HAP-1 (cell line): ENCODE measurements at regions not wholly inside any gene's neighbourhood (a gene's known extent, or its start where the extent isn't known, plus 50 kb on each side); places are given as distances from the start of the nearest gene placed in this dataset.

Experiments
- DNase-seq, 2 experiments: peaks; one replicate each; pipeline ENCODE4 v3.0.0-alpha.2; 2016 to 2020; ENCODE audit warnings: low spot score in 2 of 2
- H3K27me3 ChIP-seq: fragments of 250-450 bp; sonication (Bioruptor Pico); 2 replicates; pipeline ENCODE4 v1.5.1; 2020; ENCODE audit warnings: low read depth, mild to moderate bottlenecking, moderate library complexity
- H3K36me3 ChIP-seq: fragments of 250-450 bp; sonication (Bioruptor Pico); replicated peaks from 2 replicates; pipeline ENCODE4 v1.5.1; 2020; ENCODE audit warnings: mild to moderate bottlenecking
- H3K4me1 ChIP-seq: fragments of 250-450 bp; sonication (Bioruptor Pico); 2 replicates; pipeline ENCODE4 v1.5.1; 2020; ENCODE audit warnings: mild to moderate bottlenecking
- H3K4me3 ChIP-seq: fragments of 250-450 bp; sonication (Bioruptor Pico); 2 replicates; pipeline ENCODE4 v1.5.1; 2020; ENCODE audit warnings: mild to moderate bottlenecking, moderate library complexity
- H3K9me3 ChIP-seq: fragments of 250-450 bp; sonication (Bioruptor Pico); 2 replicates; pipeline ENCODE4 v1.5.1; 2020; ENCODE audit warnings: mild to moderate bottlenecking, moderate library complexity
- in situ Hi-C: fragments of 300-500 bp; cut with MboI; formaldehyde crosslinking; loops from 3 replicates; pipeline ENCODE4 v1.14.3; 2020; ENCODE audit warnings: low sequenced_read_pairs, inconsistent platforms, mixed read lengths

- H3K9me3 ChIP-seq, result no peaks in the 10 kb centered on the region
- H3K36me3 ChIP-seq, result no peaks in the 10 kb centered on the region
- DNase-seq, result no peak
- in situ Hi-C loops, result loop anchor here (5.0 kb wide), 1 partner anchor 56 kb away; no protein-coding TSS in a partner anchor
- H3K4me3 ChIP-seq, result no peak overlapping the region
- H3K4me1 ChIP-seq, result no peaks in the 10 kb centered on the region
- no peaks in the 10 kb centered on the region for H3K27me3 ChIP-seq
Observed at GRCh38 chr7:130986261-130986690, 252.3 kb upstream of the KLF14 start.

DNA sequence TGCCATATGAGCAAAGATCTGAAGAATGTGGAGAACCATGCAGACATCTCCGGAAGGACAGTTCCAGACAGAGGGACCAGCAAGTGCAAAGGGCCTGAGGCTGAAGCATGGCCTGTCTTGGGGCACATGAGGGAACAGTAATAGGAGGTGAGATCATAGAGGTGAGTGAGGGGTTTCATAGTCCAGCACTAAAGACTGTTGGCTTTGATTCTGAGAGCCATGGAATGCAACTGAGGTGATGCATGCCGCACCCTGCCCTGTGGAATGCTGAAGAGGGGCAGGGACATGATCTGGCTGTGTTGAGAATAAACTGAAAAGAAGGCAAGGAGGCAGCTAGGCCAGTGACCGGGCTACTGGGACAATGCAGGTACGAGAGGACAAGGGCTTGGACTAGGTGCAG is 253.1 kb upstream of the KLF14 start:
- no peaks in the 10 kb centered on the region for H3K9me3 ChIP-seq
- no peak overlapping the region for H3K4me3 ChIP-seq
- H3K27me3 ChIP-seq, result no peaks in the 10 kb centered on the region
- no peak for DNase-seq
- no peaks in the 10 kb centered on the region for H3K36me3 ChIP-seq
- in situ Hi-C loops, result loop anchor here (5.0 kb wide), 1 partner anchor 55 kb away; no protein-coding TSS in a partner anchor
- no peaks in the 10 kb centered on the region for H3K4me1 ChIP-seq

DNA sequence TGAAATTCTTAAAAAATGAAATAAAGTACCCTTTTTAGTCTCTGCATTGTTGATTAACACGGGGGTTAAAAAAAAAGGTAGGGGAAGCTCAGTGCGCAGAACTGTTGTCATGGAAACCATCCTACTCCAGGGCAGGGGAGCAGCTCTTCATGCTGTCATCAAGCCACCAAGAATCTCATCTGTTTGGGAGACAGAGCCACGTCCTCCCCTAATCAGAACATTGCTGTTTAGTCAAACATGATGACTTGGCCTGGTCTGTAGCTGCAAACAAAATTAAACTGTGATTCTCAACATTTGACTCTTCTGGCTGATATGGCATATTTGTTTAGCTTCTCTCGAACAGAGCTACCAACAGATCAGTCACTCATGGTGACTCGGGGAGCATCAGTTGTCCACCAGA is 254.4 kb upstream of the KLF14 start:
- H3K36me3 ChIP-seq, result no peaks in the 10 kb centered on the region
- no peaks in the 10 kb centered on the region for H3K4me1 ChIP-seq
- no peaks in the 10 kb centered on the region for H3K27me3 ChIP-seq
- in situ Hi-C loops, result loop anchor here (5.0 kb wide), 1 partner anchor 54 kb away; no protein-coding TSS in a partner anchor
- no peak overlapping the region for H3K4me3 ChIP-seq
- DNase-seq, result no peak
- H3K9me3 ChIP-seq, result no peaks in the 10 kb centered on the region

DNA sequence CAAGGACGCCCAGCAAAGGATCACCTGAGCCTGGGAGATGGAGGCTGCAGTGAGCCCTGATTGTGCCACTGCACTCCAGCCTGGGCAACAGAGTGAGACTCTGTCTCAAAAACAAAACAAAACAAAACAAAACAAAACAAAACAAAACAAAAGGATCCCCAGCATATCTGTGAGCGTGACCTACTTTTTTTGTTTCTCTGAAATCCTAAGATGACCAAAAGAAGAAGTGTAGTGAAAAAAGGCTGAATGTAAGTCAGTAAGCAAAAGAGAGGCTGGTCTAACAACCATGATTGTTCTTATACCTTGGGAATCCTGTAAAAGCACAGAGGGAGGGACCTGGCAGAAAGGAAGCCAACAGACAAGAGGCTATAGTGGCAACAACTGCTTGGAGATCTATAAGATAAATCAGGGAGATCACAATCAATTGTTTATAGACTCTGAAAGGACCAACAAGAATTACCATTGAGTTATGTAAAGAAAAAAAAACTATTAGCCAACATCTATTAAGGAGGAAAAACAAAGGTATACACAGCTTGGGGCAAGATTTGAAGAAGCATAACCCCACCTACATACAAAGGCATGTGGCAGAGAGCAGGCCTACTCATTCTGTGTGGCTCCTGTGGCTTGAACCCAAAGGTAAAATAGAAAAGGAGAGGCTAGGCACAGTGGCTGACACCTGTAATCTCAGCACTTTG is 255.2 kb upstream of the KLF14 start:
- no peaks in the 10 kb centered on the region for H3K9me3 ChIP-seq
- DNase-seq, result no peak
- H3K36me3 ChIP-seq, result no peaks in the 10 kb centered on the region
- no peaks in the 10 kb centered on the region for H3K27me3 ChIP-seq
- in situ Hi-C loops, result loop anchor here (5.0 kb wide), 1 partner anchor 53 kb away; no protein-coding TSS in a partner anchor
- no peaks in the 10 kb centered on the region for H3K4me1 ChIP-seq
- H3K4me3 ChIP-seq, result no peak overlapping the region

DNA sequence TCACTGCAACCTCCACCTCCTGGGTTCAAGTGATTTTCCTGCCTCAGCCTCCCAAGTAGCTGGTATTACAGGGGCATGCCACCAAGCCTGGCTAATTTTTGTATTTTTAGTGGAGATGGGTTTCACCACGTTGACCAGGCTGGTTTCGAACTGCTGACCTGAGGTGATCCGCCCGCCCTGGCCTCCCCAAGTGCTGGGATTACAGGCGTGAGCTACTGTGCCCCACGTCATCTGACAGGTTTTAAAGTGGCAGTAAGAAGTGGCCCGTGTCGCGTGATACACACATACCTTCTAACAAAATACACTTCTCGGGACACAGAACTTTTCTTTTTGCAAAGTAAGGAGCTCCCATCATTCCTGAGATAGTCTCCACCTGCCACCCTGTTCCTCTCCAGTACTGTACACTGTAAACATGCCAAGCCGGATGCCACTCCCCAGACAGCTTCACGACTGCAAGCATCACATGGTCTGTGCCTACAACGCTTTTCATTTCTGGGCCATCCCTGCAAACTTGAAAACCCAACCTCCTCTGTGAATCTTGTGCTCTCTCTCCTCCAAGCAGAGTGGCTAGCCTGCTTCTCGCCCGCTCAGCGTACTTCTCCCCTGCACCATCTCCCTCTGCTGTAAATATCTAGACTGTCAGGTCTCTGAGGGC is 256.3 kb upstream of the KLF14 start:
- H3K27me3 ChIP-seq, result no peaks in the 10 kb centered on the region
- no peak overlapping the region for H3K4me3 ChIP-seq
- no peaks in the 10 kb centered on the region for H3K36me3 ChIP-seq
- no peak for DNase-seq
- no peaks in the 10 kb centered on the region for H3K9me3 ChIP-seq
- H3K4me1 ChIP-seq, result no peaks in the 10 kb centered on the region
- in situ Hi-C loops, result no loop called here

DNA sequence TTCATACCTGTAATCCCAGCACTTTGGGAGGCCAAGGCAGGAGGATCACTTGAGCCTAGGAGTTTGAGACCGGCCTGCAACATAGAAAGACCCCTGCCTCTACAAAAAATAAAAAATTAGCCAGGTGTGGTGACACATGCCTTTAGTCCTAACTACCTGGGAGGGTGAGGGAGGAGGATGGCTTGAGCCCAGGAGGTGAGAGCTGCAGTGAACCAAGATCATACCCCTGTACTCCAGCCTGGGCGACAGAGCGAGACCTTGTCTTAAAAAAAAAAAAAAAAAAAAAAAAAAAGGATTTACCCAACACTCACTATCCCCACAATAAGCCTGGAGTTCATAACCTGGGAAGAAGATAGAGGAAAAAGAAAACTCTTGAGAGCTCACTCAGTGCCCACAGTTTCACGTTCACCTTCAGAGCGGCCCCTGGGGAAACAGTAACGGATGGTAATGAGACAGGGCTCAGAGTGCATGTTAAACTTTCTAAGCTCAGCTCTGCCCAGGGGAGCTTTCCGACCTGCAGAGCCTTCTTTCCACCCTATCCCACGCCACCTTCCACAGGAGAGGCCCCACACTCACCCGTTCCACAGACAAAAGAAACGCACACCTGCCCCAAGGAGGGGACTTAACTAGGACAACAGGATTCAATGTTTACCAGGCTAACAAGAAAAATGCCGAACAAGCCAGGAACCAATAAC is 259.8 kb upstream of the KLF14 start:
- in situ Hi-C loops, result no loop called here
- Histone ChIP-seq H3K4me1 (no peaks in the 10 kb centered on the region), H3K4me3 (no peak overlapping the region)

DNA sequence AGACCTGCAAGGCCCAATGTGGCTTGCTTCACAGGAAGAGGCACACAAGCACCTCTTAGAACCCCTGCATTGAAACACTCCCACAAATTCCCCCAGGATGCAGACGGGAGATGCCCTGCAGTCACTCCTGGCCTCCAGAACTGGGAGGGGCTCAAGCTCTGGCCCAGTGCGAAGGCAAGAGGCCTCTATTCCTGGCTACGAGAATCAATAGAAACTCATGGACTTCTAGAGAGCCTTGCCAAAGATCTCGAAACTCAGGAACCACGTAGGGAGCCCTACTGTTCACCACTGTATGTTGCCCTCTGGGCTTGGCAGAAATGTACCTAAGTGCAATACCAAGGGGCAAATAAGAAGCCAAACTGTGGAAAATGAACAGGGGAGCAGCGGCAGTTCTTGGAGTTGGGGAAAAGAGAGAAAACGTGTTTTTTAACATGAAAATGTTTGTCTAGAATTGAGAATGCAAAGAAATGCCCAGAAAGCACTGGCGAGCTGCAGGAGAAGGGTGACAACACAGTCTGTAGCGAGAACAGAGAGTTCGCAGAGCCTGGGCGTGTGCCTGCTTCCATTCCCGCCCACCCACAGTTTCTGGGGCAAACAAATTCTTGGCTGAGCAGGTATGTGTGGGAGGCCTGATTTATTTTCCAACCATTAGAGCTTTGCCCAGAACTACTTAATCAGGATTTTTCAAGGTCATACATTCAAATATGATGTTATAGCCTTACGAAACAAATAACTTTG is 260.5 kb upstream of the KLF14 start:
- Histone ChIP-seq H3K9me3 (no peaks in the 10 kb centered on the region), H3K4me1 (no peaks in the 10 kb centered on the region), H3K27me3 (no peaks in the 10 kb centered on the region), H3K36me3 (no peaks in the 10 kb centered on the region), H3K4me3 (no peak overlapping the region)
- DNase-seq, result no peak
- in situ Hi-C loops, result no loop called here

More for the DNA sequence above, 259.8 kb upstream of the KLF14 start:
- H3K36me3 ChIP-seq, result no peaks in the 10 kb centered on the region
- H3K27me3 ChIP-seq, result no peaks in the 10 kb centered on the region
- H3K9me3 ChIP-seq, result no peaks in the 10 kb centered on the region
- DNase-seq, result no peak

DNA sequence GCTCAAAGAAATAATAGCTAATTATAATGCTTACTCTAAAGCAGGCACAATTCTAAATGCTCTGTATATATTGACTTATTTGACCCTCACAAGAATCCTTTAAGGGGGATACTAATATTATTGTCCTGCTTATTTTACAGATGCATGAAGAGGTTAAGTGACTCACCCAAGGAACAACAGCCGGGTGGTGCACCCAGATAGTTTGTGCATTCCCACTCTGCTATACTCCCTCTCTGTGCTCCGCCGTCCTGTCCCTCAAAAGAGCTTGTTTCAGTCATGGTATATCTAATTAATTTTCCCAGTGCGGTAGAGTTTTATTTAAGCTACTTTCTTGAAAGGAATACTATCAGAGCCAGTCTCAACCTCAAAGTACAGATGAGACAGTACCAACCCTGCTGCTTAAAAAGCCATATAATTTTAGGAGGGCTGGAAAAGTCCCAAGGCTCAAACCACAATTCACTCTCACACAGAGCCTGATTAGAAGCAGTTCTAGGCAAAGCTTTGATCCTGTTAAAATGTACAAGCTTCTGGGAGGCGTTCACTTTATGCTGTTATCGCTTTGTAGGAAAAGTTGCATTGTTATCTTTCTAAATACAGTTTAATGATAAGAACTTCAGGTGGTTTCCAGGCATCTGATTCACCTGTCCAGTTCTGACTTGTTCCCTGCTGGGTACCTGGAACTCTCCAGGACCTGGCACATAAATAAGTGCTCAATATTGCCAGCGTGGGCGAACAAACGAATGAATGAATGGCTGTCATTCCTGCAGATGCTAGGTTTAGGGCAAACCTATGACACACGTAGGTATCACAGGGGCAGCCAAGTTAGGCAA is 261.5 kb upstream of the KLF14 start:
- H3K4me1 ChIP-seq, result no peaks in the 10 kb centered on the region
- no peak for DNase-seq
- in situ Hi-C loops, result no loop called here
- no peaks in the 10 kb centered on the region for H3K36me3 ChIP-seq
- H3K9me3 ChIP-seq, result no peaks in the 10 kb centered on the region
- H3K4me3 ChIP-seq, result no peak overlapping the region
- H3K27me3 ChIP-seq, result no peaks in the 10 kb centered on the region

- Histone ChIP-seq H3K9me3 (no peaks in the 10 kb centered on the region), H3K36me3 (no peaks in the 10 kb centered on the region), H3K27me3 (no peaks in the 10 kb centered on the region), H3K4me3 (no peak overlapping the region), H3K4me1 (no peaks in the 10 kb centered on the region)
- DNase-seq, result no peak
- in situ Hi-C loops, result no loop called here
Observed at GRCh38 chr7:130996205-130996832, 262.3 kb upstream of the KLF14 start.

DNA sequence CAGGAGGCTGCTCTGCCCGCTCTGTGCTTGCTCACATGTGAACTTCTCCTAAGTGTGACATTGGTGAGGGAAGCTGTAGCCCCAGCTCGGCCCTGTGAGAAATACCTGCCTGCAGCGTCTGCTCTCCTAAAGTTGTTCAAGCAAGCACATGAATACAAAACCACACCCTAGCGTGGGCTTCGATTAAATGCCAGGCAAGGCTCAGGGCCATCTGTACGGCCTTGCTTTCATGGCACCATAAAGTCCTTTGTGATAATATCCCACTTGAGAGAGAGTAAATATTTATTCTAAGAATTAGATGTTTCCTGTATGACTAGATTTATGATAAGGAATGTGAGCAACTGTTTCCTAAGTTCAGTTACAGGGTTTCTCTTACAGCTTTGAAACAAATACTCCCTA is 262.8 kb upstream of the KLF14 start:
- in situ Hi-C loops, result no loop called here
- Histone ChIP-seq H3K27me3 (no peaks in the 10 kb centered on the region), H3K9me3 (no peaks in the 10 kb centered on the region), H3K36me3 (no peaks in the 10 kb centered on the region), H3K4me1 (no peaks in the 10 kb centered on the region), H3K4me3 (no peak overlapping the region)
- peak in 1 of 2 experiments; percentile 25 for DNase-seq

DNA sequence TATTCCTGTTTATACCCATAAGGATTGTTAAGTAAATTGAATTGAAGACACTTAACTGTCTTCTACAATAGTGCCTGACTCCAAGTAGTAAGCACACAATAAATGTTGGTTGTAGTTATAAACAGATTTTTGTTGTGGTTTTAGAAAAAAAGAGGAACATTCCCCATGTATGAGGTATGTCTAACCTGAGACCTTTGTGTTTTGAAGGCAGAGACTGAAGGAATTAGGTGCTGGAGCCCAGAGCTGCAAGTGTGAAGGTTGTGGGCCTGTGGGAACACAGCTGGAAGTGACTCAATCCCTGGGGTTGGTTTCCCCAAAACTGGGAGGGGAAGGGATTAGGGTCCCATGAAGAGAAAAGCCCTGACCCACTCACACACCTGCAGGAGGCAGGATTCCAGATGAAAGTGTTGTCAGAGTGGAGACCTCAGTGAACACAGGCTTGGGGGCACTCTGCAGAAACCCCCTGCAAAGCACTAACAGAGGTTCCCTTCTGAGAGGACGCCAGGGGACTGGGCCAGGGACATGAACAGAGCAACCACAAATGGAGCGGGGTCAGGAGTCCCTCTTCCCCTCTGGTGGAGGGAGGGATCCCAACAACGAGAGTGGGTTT is 265.1 kb upstream of the KLF14 start:
- no peaks in the 10 kb centered on the region for H3K36me3 ChIP-seq
- no peaks in the 10 kb centered on the region for H3K27me3 ChIP-seq
- no peak overlapping the region for H3K4me3 ChIP-seq
- in situ Hi-C loops, result no loop called here
- no peak for DNase-seq
- no peaks in the 10 kb centered on the region for H3K9me3 ChIP-seq
- H3K4me1 ChIP-seq, result no peaks in the 10 kb centered on the region

DNA sequence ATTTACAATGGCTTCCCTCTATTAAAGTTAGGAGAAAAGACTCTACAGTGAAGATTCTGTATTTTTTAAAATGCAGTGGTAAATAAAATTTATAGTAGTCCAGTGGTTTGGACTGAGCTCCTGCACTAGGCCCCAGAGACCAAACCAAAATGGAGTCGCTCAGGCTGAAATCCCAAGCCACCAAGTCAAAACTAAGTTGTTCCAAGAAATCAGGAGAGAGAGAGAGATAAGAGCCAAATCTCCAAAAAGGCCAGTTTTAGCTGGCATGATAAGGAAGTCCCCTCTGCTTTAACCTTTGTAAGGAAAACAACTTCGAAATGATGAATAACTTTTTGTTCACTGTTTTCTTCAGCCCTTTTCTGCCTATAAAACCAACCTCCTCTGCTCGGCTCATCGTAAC is 265.9 kb upstream of the KLF14 start:
- Histone ChIP-seq H3K9me3 (no peaks in the 10 kb centered on the region), H3K27me3 (no peaks in the 10 kb centered on the region), H3K4me3 (no peak overlapping the region), H3K36me3 (no peaks in the 10 kb centered on the region), H3K4me1 (no peaks in the 10 kb centered on the region)
- in situ Hi-C loops, result no loop called here
- no peak for DNase-seq
